Hematopoietic multipotent progenitor cell treated with erythropoietin and hydrocortisone succinate and interleukin-3 and kit ligand, for 6 days (in vitro differentiated cells): ENCODE measurements at regions not wholly inside any gene's neighbourhood (a gene's known extent, or its start where the extent isn't known, plus 50 kb on each side); places are given as distances from the start of the nearest gene placed in this dataset.
"Not testable (repeated sequence)": the region's sequence is repeated elsewhere in the genome, so short reads cannot be mapped to it uniquely, and the experiment has no call there.

Experiments
- DNase-seq: peaks from one replicate; pipeline ENCODE4 v3.0.0-alpha.2; 2015

GRCh38 chr21:25220954-25221353 lies 386.3 kb downstream of the MRPL39 start:
- no peak for DNase-seq

- DNase-seq: no peak
These were observed 387.1 kb downstream of the MRPL39 start for GRCh38 chr21:25220169-25220568.

- no peak for DNase-seq
These were observed 391.4 kb downstream of the MRPL39 start for GRCh38 chr21:25215698-25216384.

GRCh38 chr21:25214676-25215075 lies 392.6 kb downstream of the MRPL39 start:
- no peak for DNase-seq

- no peak for DNase-seq
These were observed 407.3 kb downstream of the MRPL39 start for GRCh38 chr21:25199944-25200343.

- no peak for DNase-seq
These were observed 416.1 kb downstream of the MRPL39 start for GRCh38 chr21:25191141-25191540.

- no peak for DNase-seq
These were observed 417.8 kb downstream of the MRPL39 start for GRCh38 chr21:25189497-25189896.

GRCh38 chr21:25188677-25189079 lies 418.6 kb downstream of the MRPL39 start:
- DNase-seq: no peak

GRCh38 chr21:25186273-25186672 lies 421.0 kb downstream of the MRPL39 start:
- no peak for DNase-seq

- DNase-seq: no peak
These were observed 423.7 kb downstream of the MRPL39 start for GRCh38 chr21:25183577-25183976.

- DNase-seq: not testable (repeated sequence)
These were observed 425.6 kb downstream of the MRPL39 start for GRCh38 chr21:25181690-25182089.

GRCh38 chr21:25179116-25179515 lies 428.2 kb downstream of the MRPL39 start:
- peak; percentile 22 for DNase-seq

- DNase-seq: no peak
These were observed 430.5 kb downstream of the MRPL39 start for GRCh38 chr21:25176637-25177412.

GRCh38 chr21:25175938-25176337 lies 431.3 kb downstream of the MRPL39 start:
- no peak for DNase-seq

GRCh38 chr21:25171438-25171837 lies 435.8 kb downstream of the MRPL39 start:
- DNase-seq: peak; percentile 39

GRCh38 chr21:25170681-25171080 lies 436.6 kb downstream of the MRPL39 start:
- no peak for DNase-seq

- no peak for DNase-seq
These were observed 437.9 kb downstream of the MRPL39 start for GRCh38 chr21:25169370-25169769.

- DNase-seq: not testable (repeated sequence)
These were observed 440.4 kb downstream of the MRPL39 start for GRCh38 chr21:25166904-25167303.

GRCh38 chr21:25161571-25161970 lies 445.7 kb downstream of the MRPL39 start:
- DNase-seq: no peak

- not testable (repeated sequence) for DNase-seq
These were observed 452.3 kb downstream of the MRPL39 start for GRCh38 chr21:25155020-25155419.

GRCh38 chr21:25149022-25149421 lies 458.3 kb downstream of the MRPL39 start:
- no peak for DNase-seq

GRCh38 chr21:25139414-25139813 lies 467.9 kb downstream of the MRPL39 start:
- DNase-seq: no peak

- DNase-seq: no peak
These were observed 473.3 kb downstream of the MRPL39 start for GRCh38 chr21:25133939-25134338.

- no peak for DNase-seq
These were observed 479.5 kb downstream of the MRPL39 start for GRCh38 chr21:25127811-25128210.
